ENCODE measurements at regions not wholly inside any gene's neighbourhood (a gene's known extent, or its start where the extent isn't known, plus 50 kb on each side); places are given as distances from the start of the nearest gene placed in this dataset.

GRCh38 chr11:116654526-116654925, 118.3 kb downstream of the BUD13 start:
- TF ChIP-seq RFXAP (CRISPR knock-in tag; IDR thresholded peaks at IDR 0.05; ENCODE audit: borderline replicate concordance) (no peak), IKZF1 (IDR thresholded peaks at IDR 0.05) (no peak), ZFX (CRISPR knock-in tag; IDR thresholded peaks at IDR 0.05; ENCODE audit: low read depth) (no peak), ZNF788 (CRISPR knock-in tag; IDR thresholded peaks at IDR 0.05; ENCODE audit: borderline replicate concordance) (no peak), FUBP1 (CRISPR knock-in tag; IDR thresholded peaks at IDR 0.05; ENCODE audit: borderline replicate concordance) (no peak), FOXK2 (IDR thresholded peaks at IDR 0.05) (no peak)

Measured in HepG2 (cell line).